Stimulated activated CD8-positive, alpha-beta memory T cell treated with anti-CD3 and anti-CD28 coated beads, Interleukin-15, amount 100 ng/mL, for 4 hours (primary cell): ENCODE measurements at regions not wholly inside any gene's neighbourhood (a gene's known extent, or its start where the extent isn't known, plus 50 kb on each side); places are given as distances from the start of the nearest gene placed in this dataset.

Source experiments
- DNase-seq, 2 donors: peaks; one replicate each; pipeline ENCODE4 v3.0.0-alpha.2; 2020; ENCODE audit warnings: low read depth in 2 of 2

DNA sequence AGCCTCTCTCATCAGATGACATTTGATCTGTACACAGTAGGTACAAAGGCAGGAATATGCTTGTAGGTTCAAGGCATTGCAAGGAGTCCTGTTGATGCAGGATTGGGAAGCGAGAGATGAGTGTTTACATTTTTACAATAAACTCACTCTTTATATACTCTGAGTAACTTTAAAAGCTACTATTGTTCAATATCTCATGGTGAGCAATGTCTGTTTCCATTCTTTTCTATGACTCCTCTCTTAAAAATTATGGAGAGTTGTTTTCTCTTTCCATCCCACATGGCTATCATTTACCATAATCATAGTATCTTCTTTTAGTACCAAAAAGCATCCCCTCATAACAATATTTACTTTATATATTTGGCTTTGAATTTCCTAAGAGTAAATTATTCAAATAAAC is 314.0 kb upstream of the CDIN1 start:
- DNase-seq, result no peak

DNA sequence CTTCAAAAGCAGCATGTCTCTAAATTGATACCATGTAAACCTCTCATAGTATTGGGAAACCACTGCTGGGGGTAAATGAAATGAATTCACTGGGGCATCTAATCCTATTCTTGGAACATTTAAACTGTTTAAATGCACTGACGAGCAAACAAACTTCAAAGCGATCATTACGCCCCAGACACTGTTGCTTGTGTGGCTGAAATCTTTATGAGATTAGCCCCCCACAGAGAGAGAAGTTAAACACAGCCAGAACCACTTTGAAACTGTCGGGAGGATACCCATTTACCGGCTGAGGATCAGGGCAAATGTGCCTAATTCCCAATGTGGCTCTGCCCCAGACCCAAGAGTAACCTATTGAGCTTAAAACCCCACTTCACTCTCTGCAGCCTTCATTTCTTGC is 308.4 kb upstream of the CDIN1 start:
- DNase-seq, result no peak

DNA sequence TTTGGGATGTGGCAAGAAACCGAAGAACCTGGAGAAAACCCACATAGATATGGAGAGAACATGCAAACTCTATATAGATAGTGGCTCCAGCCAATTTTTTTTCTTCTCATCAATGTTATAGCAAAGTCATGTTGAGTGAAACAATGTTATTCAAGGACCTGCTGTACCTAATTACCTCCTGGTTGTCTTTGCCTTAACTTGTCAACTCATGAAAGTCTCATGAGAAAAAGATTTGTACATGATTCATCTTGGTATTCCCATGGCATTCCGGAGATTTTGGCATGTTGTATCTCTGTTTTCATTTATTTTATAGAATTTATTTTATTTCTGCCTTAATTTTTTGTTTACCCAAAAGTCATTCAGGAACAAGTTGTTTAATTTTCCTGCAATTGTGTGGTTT is 303.8 kb upstream of the CDIN1 start:
- no peak for DNase-seq

DNA sequence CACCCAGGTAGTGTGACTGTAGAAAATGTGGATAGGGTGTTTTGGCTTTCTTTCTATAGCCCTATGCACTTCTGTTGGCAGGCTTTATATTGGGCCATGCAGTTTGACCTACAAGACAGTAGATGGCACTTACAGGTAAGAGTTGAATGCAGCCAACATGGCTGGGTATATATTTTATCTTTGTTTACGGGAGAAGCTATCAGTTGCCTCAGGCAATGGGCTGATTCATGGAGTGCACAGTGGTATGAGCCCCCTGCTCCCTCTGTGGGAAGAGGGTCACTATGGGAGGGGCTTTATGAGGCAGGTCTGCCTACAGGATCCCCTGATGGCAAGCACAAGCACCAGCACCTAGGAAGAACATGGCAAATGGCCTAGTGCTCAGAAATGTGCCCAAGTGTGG is 301.2 kb upstream of the CDIN1 start:
- DNase-seq, result no peak

DNA sequence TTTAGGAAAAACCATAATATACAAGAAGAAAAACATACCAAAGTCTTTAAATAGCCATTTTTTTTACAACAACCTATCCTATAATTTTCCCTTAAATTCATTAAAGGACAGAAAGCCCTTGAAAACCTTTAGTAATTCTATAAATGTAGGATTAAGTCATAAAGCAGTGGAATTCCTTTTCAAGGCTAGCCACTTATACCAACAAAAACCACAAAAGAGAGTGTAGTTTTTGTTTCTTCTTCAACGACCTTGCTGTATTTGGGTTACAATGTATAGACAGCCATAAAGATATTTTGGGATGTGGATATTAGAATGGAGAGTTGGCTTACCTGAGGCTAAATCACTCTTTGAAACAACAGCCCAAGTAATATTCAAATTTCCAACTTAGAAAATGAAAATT is 296.6 kb upstream of the CDIN1 start:
- no peak for DNase-seq

DNA sequence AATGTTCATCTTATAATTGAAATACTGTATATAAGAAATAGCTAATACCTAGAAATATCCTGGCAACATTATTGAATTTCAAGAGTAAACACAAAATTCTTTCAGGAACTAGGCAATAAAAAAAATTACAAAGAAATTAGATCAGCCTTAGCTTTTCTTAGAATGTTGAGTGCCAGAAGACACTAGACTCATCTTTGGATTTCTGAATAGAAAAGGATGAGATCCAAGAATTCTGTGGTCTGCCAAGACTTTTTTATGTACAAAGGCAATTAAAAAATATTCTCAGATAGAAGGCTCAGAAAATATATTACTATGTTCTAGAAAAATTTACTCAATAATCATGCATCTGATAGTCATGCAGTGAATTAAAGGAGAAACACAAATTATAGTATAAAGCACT is 294.5 kb upstream of the CDIN1 start:
- DNase-seq, result no peak

DNA sequence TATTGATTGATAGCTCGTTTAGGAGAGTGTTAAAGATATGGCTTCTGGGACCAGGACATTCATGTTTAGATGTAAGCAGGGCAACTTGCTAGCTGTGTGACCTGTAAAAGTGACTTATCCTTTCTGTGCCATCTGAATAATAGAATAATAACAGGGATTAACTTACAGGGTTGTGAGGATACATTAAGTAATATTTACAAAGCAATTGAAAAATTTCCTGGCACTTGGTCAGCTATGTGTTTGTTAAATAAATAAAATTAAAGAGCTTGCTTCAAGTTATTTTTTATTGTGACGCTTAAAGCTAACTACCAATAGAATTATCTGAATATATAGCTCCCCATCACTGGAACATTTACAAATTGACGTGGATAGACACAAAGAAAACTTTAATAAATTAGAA is 287.9 kb upstream of the CDIN1 start:
- DNase-seq, result no peak

DNA sequence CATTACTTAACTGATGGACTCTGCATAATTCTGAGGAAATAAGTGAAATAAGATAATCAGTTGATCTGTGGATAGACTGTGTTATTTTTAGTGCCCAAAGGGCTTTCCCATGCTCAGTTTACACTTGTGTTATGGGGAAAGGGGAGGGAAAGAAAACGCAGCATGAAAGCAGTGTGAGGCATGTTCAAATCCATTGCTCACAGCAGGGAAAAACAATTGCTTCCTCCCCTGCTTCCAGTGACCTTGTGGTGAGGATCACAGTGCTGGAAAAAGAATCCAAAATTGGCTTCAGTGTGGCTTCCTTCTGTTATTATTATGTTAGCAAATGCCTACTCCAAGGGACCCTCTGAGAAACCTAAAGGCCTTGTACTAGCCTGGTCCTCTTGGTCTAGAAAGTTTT is 285.1 kb upstream of the CDIN1 start:
- DNase-seq, result no peak

DNA sequence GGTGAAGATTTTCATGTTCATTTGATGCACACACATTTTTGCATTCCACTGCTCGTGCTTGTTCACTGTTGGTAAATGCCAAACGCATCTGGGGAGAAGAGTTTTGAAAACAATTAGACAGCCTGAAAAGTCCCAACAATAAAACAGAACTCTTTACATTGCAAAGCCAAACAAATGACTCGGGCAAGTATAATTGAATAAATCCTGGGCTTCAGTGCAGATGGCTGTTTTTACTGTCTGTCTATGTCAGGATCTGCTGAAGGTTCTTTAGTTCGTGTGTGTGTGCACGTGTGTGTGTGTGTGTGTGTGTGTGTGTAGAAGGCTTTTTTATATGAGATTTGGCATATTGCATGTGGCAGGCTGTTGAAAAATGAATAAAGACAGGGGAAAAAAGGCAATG is 277.5 kb upstream of the CDIN1 start:
- no peak for DNase-seq

DNA sequence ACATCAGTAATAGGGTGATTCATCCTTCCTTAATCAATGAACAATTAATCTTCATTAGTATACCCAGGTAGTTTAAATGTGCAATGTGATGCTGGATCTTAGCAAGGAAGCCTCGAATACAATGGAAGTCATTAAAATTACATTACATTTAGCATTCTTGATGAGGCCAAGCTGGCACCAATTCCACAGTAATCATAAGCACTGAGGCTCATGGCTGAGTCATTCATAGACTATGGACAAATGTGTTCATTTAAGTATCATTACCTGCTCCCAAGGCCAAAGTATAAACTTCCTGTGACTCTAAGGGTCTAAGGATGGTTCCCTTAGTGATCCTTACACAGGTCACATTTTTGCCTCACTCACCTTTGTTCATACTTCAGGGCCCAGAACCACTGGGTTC is 266.4 kb upstream of the CDIN1 start:
- no peak for DNase-seq

DNA sequence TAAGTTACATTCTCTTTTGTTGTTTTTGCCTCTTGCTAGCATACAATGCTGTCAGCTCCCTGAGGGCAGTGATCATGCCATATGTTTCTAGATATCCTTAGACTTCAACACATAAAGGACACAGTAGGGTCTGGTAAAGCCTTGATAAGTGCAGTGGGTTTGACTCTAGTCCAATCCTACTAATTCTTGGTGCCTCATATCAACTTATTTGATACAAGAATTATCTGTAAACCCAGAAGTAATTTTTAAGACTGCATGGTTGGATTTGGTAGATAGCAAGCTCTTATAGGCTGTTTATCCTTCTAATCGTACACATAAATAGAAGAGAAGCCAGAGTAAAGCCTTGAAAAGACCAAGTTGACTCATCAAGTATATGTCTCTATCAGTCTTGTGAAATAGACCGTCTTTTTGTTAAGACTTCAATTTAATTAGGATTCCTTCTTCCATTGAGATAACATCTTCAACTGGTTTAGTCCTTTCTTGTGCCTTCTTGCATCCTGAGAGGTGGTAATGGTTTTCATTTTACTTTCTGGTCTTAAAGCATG is 265.6 kb upstream of the CDIN1 start:
- no peak for DNase-seq

DNA sequence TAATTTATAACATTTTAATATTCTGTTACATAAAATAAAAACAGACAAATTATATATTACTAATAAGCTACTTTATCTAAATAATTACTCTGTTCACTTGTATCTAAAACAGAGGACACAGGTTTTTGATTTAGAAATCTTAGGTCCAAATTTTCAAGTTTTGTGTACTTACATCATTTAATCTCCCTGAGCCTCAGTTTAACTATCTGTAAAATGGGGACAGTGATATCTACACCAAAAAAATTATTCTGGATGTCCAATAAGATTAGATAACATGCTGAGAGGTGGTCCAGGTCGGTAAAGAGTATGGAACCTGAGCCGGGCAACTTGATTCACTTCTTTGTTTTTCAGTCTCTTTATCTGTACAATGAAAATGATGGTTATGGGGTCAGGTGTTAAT is 263.8 kb upstream of the CDIN1 start:
- DNase-seq, result no peak

DNA sequence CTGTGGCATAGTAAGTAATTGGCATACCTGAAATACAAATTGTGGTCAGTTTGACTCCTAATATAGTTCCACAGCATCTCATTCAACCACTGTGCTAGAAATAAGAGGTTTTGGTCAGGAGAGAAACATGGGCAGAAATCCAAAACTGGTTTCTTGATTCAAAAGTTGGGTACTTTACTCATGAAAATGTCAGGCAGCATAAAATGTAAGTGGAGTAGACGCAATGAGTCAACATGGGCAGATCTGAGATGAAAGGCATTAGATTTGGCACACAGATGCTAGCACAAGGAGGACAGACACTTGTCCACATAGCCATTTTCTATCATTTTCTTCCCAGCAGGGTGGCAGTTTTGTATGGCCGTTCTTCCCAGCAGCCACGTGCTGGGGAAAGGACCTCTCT is 255.8 kb upstream of the CDIN1 start:
- DNase-seq, result no peak

DNA sequence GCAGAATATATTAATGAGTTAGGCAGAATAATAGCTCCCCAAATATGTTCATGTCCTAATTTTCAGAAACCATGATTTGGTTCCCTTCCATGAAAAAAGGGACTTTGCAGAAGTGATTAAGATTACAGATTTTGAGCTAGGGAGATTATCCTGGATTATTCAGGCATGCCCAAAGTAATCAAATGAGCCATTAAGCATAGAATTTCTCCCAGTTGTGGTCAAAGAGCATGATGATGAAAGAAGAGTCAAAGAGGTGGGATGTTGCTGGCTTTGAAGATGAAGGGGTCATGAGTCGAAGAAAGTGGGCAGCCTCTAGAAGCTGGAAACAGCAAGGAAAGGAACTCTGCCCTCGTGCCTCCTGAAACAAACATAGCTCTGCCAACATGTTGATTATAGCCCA is 254.2 kb upstream of the CDIN1 start:
- DNase-seq, result no peak

DNA sequence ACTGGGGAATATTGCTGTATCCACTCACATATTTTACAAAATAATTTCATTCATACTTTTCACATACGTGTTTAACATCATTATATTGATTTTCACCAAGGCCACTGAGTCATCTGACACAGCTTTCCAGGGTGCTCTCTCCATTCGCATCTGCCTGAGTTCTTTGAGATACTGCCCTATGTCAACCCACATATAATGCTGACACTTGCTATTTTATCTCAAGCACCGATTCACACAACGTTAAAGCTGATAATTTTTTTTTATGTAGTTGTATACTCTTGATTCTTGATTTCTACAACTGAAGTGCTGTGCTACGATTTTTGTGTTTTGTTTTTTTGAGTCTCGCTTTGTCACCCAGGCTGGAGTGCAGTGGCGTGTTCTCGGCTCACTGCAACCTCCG is 249.8 kb upstream of the CDIN1 start:
- DNase-seq, result no peak

DNA sequence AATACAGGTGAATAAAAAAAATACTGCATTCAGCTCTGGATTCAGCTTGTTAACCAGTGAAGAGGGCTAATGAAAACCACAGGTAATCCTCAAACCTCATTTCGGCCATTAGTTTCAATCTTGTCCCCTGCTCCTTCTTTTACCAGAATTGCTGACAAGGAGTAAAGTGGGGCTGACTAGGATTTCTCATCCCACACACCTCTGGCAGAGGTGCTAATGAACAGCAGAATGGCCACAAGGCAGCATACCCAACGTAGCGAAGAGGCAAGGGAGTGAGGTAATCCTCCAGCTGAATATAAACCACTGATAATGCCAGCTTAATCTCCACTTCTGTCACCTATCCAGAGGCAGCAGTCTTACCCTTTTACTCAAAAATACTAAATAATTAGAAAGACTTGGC is 248.8 kb upstream of the CDIN1 start:
- no peak for DNase-seq

DNA sequence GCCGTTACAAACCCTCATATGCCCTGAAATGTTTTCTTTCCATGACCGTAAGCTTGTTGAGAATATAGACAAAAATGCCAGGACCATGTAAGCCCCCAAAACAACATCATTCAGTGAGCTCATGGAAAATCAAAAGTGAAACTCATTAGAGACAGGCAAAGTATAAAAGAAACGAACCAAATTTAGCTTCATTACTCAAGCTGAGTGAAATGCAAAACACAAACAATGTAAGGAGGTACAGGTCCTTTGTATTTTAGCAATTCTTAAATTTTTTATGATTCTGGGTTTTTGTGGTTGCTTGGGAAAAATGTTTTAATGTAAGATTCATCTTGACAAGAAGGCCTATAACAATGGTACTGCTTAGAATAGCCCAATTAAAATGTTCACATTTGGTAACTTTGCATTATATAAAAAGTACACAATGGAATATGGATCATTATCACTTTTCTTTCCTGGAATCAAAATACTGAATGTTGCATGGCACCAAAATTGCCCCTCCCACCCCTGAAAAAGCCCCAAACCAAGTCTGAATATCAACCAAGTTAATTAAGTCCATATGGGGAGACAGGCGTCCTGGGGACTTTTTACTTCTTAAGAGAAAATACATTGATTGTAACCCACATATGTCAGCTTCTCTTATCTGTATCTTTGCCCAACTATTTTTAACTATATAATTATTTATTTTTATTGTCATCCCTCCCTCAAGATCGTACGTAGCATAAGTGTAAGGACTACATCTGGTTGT is 247.7 kb upstream of the CDIN1 start:
- no peak for DNase-seq

DNA sequence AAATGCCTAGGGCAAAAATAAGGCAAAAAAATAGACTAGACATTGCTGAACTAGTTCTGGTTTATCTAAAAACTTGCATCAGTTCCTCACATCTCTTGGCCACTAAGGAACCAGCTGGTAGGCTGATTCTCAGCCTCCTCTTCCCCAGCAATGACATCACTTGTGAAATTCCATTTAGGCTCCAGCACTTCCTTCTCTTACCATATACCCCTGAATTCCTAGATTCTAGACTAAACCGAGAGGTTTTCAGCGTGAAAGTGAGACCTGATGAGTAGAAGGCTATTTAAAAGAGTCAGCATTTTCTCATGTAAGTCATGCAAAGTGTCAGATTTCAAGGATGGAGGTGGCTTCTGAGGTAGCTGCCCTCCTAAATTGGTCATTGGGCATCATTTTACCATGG is 247.1 kb upstream of the CDIN1 start:
- DNase-seq, result no peak

DNA sequence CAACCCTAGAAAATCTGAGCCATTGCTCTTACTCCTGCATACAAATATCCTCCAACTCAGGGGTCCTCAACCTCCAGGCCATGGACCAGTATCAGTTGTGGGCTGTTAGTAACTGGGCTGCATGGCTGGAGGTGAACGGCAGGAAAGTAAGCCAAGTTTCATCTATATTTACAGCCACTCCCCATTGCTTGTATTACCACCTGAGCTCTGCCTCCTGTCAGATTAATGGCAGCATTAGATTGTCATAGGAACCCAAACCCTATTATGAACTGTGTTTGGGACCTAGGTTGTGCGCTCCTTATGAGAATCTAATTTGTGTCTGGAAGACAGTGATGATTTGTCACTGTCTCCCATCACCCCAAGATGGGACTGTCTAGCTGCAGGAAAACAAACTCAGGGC is 246.5 kb upstream of the CDIN1 start:
- DNase-seq, result no peak

DNA sequence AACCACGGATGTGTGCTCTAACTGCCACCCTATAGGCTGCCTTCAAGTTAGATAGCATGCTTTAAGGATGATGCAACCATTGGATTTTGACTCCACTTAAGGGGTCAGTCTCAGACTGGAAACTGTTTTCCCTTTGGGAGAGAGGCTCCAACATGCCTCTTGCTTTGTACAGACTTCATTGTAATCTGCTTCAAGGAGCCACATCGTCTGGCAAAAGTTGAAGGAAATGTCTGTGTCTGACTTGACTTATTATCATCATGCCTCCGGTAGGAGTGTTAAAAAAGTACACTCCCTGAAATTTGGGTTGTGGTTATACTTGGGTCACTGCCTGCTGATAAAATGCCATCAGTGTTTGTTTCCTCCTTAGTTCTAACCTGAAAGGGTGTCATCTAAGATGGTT is 245.4 kb upstream of the CDIN1 start:
- DNase-seq, result no peak

DNA sequence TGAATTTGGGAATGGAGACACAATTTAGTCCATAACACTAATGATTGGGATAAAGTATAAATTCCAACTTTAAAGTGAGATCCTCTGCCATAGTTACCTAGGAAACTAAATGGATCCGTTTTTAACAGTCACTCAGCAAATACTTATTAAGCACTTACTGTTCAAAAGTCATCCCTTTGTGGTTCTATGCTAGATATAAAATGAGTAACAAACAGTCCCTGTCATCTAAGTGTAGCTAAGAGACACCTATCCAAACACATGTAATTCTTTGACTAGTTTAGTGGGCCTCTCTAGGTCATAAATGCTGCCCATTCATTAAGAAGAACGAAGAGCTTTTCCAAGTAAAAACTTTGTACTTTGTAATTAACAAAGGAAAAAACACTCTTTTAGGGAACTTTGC is 244.2 kb upstream of the CDIN1 start:
- DNase-seq, result no peak

DNA sequence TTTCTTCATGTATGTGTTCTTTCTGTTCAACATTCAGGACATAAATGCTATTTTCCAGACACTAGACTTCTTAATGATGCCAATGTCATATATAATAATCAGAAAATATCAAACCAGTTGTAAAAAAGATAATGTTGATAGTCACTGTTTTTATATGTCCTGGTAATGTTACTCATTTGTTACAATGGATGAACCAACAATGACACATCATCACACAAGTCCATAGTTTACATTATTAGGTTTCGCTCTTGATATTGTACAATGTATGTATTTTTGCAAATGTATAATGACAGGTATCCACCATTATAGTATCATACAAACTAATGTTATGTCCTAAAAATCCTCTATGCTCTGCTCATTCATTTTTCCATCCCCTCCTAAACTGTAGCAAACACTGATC is 243.8 kb upstream of the CDIN1 start:
- no peak for DNase-seq

DNA sequence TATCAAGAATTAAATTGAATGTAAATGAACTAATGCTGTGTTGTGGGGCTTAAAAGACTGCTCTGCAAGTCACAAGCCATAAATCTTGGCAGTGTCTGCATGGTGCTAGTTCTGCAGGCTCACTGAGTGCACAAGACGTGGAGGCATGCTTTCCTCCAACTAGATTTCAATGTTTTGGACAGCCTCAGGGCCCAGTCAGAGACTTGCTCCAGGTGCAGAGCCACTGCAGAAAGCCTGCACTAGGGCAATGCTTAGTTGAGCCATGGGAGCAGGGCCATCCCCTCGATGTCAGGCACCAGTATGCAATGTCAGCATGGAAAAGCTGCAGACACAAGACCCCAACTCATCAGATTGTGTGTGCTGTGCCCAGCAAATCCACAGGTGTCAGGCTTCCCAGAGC is 234.5 kb upstream of the CDIN1 start:
- no peak for DNase-seq

DNA sequence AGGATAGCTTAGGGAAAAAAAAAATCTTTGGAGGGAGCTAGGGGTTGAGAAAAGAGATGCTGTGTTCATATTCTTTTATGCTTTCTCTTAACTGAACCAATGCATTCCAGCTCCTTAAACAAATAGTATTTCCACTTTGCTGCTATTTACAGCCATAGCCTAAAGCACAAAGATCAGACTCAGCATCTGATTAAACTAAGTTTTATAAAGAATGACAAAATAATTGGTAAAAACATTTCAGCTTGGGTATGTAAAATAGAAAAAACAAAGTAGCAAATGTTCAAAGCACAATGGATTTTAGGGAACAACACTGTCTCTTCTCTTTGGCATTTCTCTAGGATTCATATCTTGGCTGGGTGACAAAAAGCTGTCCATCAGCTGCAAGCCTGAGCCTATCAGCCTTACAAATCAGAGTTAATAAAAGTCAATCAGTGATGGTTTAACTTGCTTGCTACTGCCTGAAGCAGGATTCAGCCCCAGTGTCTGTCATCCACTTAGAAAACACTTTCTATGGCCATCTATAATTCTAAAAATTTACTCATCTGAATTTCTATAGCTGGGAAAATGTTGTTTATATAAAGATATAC is 232.1 kb upstream of the CDIN1 start:
- DNase-seq, result no peak
